Smooth muscle cell (in vitro differentiated cells): ENCODE measurements at regions not wholly inside any gene's neighbourhood (a gene's known extent, or its start where the extent isn't known, plus 50 kb on each side); places are given as distances from the start of the nearest gene placed in this dataset.

ENCODE experiments used
- DNase-seq: peaks from one replicate; lab custom pipeline; 2025; ENCODE audit not compliant: unreplicated experiment; lab: John Stamatoyannopoulos, UW
- H2AFZ ChIP-seq: fragments of 200-600 bp; sonication (generic); 2 replicates; pipeline ENCODE4 v1.6.0; 2016; ENCODE audit warnings: antibody characterized with exemption, low read depth, mild to moderate bottlenecking
- H3F3A ChIP-seq: fragments of 200-600 bp; sonication (generic); 2 replicates; pipeline ENCODE4 v1.6.0; 2017; ENCODE audit warnings: antibody characterized with exemption, low read depth
- H3K27ac ChIP-seq: fragments of 200-600 bp; sonication (generic); 2 replicates; pipeline ENCODE4 v1.5.1; 2016; ENCODE audit warnings: low read depth, mild to moderate bottlenecking
- H3K27me3 ChIP-seq: fragments of 200-600 bp; sonication (generic); 2 replicates; pipeline ENCODE4 v1.6.1; 2016; ENCODE audit warnings: low read depth, mild to moderate bottlenecking
- H3K36me3 ChIP-seq: fragments of 200-600 bp; sonication (generic); 2 replicates; pipeline ENCODE4 v1.5.1; 2016; ENCODE audit warnings: low read depth
- H3K4me1 ChIP-seq: fragments of 200-600 bp; sonication (generic); 2 replicates; pipeline ENCODE4 v1.5.1; 2016; ENCODE audit warnings: low read depth
- H3K4me2 ChIP-seq: fragments of 200-600 bp; sonication (generic); 2 replicates; pipeline ENCODE4 v1.6.0; 2016; ENCODE audit warnings: mild to moderate bottlenecking
- H3K4me3 ChIP-seq: fragments of 200-600 bp; sonication (generic); 2 replicates; pipeline ENCODE4 v1.5.1; 2016; ENCODE audit warnings: mild to moderate bottlenecking
- H3K79me2 ChIP-seq: fragments of 200-600 bp; sonication (generic); 2 replicates; pipeline ENCODE4 v1.6.0; 2016; ENCODE audit warnings: low read depth, mild to moderate bottlenecking
- H3K9ac ChIP-seq: fragments of 200-600 bp; sonication (generic); 2 replicates; pipeline ENCODE4 v1.6.0; 2016; ENCODE audit warnings: low read depth
- H3K9me3 ChIP-seq: fragments of 200-600 bp; sonication (generic); replicated peaks from 2 replicates; pipeline ENCODE4 v1.5.1; 2016; ENCODE audit warnings: low read depth
- H4K20me1 ChIP-seq: fragments of 200-600 bp; sonication (generic); 2 replicates; pipeline ENCODE4 v1.6.0; 2016; ENCODE audit warnings: low read depth
- CTCF ChIP-seq: fragments of 200-600 bp; sonication (generic); IDR thresholded peaks from 2 replicates; pipeline ENCODE4 v1.5.1; 2017; ENCODE audit warnings: borderline replicate concordance, mild to moderate bottlenecking, antibody characterized with exemption; ENCODE audit not compliant: insufficient read depth, poor library complexity, severe bottlenecking
- WGBS: methylation state at CpG from one replicate; pipeline ENCODE4 v1.1.7; 2016; ENCODE audit warnings: low lambda C conversion rate; 5-methylcytosine and 5-hydroxymethylcytosine counted together

- 92% methylated on average over 6 of the region's 6 CpGs for WGBS
- Histone ChIP-seq H3K9ac (no peak overlapping the region), H3K4me1 (peaks cover 17% of the 10 kb centered on the region)
These were observed 193.3 kb upstream of the CSF3R start for GRCh38 chr1:36675931-36676562.

DNA sequence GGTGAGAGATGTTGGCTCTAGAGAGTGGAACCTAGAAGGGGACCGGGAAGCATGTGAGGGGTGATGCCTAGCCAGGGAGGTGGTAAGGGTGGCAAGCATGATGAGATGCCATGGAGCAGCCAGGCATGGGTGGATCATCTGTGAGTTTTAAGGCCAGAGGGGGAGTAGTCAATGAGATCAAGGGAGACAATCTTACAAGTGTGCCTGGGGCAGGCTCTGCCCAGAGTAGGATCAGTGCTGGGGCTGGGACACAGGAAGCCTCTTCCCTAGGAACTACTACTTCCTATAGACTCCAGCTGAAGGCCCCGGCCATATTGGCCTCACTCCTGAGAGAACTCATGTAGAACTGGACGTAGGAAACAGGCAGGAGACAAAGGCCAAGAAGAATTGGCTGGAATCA, 192.4 kb upstream of the CSF3R start:
- Histone ChIP-seq H3F3A (no peaks in the 10 kb centered on the region), H3K27me3 (peaks cover 54% of the 10 kb centered on the region), H3K36me3 (no peaks in the 10 kb centered on the region), H2AFZ (no peak overlapping the region), H3K9me3 (no peaks in the 10 kb centered on the region), H3K79me2 (no peaks in the 10 kb centered on the region), H3K4me1 (peaks cover 17% of the 10 kb centered on the region), H4K20me1 (no peaks in the 10 kb centered on the region), H3K9ac (no peak overlapping the region), H3K4me2 (no peak overlapping the region), H3K4me3 (no peak overlapping the region), H3K27ac (no peak overlapping the region)
- 87% methylated on average over 3 of the region's 3 CpGs for WGBS
- no peak for TF ChIP-seq CTCF
- no peak for DNase-seq

More at GRCh38 chr1:36675931-36676562, 193.3 kb upstream of the CSF3R start:
- no peaks in the 10 kb centered on the region for H3K9me3 ChIP-seq
- H3K27ac ChIP-seq = no peak overlapping the region
- no peaks in the 10 kb centered on the region for H3K36me3 ChIP-seq
- no peaks in the 10 kb centered on the region for H3K79me2 ChIP-seq
- no peaks in the 10 kb centered on the region for H3F3A ChIP-seq
- no peak overlapping the region for H3K4me3 ChIP-seq
- TF ChIP-seq CTCF = no peak
- H3K27me3 ChIP-seq = peaks cover 57% of the 10 kb centered on the region
- DNase-seq = no peak
- H4K20me1 ChIP-seq = no peaks in the 10 kb centered on the region
- no peak overlapping the region for H2AFZ ChIP-seq
- H3K4me2 ChIP-seq = no peak overlapping the region

DNA sequence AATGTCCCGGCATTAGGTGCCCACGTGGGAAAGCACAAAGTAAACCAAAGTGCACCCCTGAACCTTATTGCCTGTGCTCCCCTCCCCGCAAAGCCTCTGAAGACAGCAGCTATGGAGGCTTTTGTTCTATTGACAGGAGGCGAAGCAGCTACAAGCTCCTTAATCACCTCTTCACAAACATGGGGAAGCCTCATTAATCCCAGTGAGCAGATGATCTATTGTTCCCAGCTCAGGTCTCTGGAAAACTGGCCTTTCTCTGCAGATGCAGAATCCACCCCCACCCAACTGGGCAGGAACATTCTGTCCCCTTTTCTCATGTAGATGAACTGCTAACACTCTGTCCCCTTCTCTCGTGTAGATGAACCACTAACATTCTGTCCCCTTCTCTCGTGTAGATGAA, 190.5 kb upstream of the CSF3R start:
- peaks cover 41% of the 10 kb centered on the region for H3K27me3 ChIP-seq
- H3K79me2 ChIP-seq = no peaks in the 10 kb centered on the region
- H3K4me3 ChIP-seq = no peak overlapping the region
- no peaks in the 10 kb centered on the region for H4K20me1 ChIP-seq
- peaks cover 23% of the 10 kb centered on the region for H3K4me1 ChIP-seq
- no peaks in the 10 kb centered on the region for H3K9me3 ChIP-seq
- H3F3A ChIP-seq = no peaks in the 10 kb centered on the region
- no peak overlapping the region for H2AFZ ChIP-seq
- no peak overlapping the region for H3K27ac ChIP-seq
- TF ChIP-seq CTCF = no peak
- DNase-seq = no peak
- H3K36me3 ChIP-seq = no peaks in the 10 kb centered on the region
- no peak overlapping the region for H3K4me2 ChIP-seq
- no peak overlapping the region for H3K9ac ChIP-seq
- WGBS = 65% methylated on average over 6 of the region's 6 CpGs

GRCh38 chr1:36669262-36669661, 186.5 kb upstream of the CSF3R start:
- peaks cover 41% of the 10 kb centered on the region for H3K27me3 ChIP-seq
- no peak for TF ChIP-seq CTCF
- no peak overlapping the region for H3K4me2 ChIP-seq
- 84% methylated on average over 9 of the region's 9 CpGs for WGBS
- H3F3A ChIP-seq = no peaks in the 10 kb centered on the region
- no peak for DNase-seq
- H3K36me3 ChIP-seq = no peaks in the 10 kb centered on the region
- H3K9me3 ChIP-seq = no peaks in the 10 kb centered on the region
- no peaks in the 10 kb centered on the region for H3K79me2 ChIP-seq
- H3K9ac ChIP-seq = no peak overlapping the region
- no peak overlapping the region for H2AFZ ChIP-seq
- no peak overlapping the region for H3K4me3 ChIP-seq
- H3K27ac ChIP-seq = no peak overlapping the region
- no peaks in the 10 kb centered on the region for H4K20me1 ChIP-seq
- H3K4me1 ChIP-seq = peaks cover 33% of the 10 kb centered on the region
